Ramos (cell line): ENCODE measurements at regions not wholly inside any gene's neighbourhood (a gene's known extent, or its start where the extent isn't known, plus 50 kb on each side); places are given as distances from the start of the nearest gene placed in this dataset.

Experiments
- in situ Hi-C: fragments of 300-500 bp; cut with MboI; formaldehyde crosslinking; loops from one replicate; pipeline ENCODE4 v1.14.3; 2022; ENCODE audit warnings: low sequenced_read_pairs; ENCODE audit not compliant: unreplicated experiment

GRCh38 chr7:32155712-32156111 lies 85.5 kb upstream of the PDE1C start:
- in situ Hi-C loops: no loop called here

DNA sequence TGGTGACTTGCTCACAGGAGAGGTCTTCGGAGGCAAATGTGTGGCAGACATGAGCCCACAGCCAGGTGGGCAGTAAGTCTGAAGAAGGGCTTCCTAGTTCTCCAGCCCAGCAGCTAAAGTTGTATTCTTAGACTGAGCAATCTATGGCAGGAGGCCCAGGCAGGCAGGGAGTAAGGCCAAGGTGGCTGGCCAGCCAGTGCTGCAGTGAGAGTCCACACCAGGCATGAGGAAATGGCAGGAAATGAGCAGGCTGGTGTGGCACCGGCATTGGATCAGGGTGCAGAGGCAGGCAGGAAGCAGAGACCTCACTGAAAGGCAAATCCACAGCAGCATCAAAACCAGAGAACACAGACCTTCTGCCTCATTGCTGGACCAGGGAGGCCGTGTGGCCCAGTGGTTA lies 84.6 kb upstream of the PDE1C start:
- in situ Hi-C loops: no loop called here

GRCh38 chr7:32153006-32153405 lies 82.8 kb upstream of the PDE1C start:
- in situ Hi-C loops: no loop called here

GRCh38 chr7:32152576-32152975 lies 82.4 kb upstream of the PDE1C start:
- in situ Hi-C loops: no loop called here

DNA sequence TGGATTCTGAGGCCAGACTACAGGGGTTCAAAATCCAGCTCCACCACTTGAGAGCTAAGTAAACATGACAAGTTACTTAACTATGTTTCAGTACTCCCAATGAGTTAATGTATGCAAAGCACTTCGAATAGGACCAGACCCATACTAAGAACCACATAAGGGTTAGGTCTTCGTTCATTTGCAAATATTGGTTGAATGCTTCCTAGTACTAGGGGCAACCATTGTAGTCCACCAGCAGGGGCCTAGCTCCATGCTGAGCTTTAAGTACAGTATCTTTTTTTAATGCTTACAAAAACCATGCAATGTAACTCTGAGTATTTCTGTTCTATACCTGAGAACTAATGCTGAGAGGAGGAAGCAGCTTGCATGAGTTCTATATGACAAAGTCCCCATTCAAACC lies 80.4 kb upstream of the PDE1C start:
- in situ Hi-C loops: no loop called here

DNA sequence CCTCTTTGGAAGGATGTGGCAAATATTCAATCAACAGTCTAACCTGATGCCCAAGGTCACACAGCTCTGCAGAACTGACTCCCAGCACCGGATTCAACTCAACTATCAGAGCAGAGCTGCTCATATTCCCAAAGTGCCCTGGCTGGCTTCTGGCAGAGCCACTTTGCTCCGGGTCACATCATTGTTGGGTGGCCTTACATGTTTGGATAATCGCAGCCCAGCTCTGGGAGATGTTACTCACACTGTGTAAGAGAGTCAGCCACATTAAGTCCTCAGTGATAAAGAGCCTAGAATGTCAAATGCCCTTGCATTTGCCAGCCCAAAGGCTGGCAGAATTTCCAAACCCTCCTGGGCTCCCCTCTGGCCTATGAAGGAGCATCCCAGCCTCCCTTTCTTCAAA lies 79.8 kb upstream of the PDE1C start:
- in situ Hi-C loops: no loop called here

DNA sequence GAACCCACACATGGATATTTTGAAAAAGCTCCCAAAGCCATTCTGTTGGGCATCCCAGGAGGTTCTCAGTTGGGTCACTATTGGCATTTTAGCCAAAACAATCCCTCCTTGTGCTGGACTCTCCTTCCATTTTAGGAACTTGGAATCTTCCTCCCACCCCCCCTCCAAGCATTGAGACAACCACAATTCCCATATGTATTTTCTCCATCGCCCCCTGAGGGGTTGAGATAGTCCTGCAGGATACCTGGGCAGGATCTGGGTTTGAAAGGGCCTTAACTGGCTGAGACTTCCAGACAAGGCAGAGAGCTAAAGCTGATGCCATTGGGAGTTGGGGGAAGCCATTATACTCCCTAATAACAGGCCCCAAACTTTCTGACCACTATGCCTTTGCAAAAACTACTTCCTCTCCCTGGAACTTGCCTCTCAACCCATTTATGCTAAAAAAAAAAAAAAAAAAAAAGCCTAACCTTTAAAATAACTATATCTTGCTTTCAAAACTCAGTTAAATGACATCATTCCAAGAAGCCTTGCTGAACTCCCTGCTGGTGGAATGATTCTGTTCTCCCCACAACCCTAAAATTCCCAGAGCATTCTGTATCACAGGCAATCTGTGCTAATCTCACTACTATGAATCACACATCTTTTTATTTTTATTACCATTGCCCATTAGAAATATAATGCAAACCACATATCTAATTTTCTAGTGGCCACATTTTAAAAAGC lies 77.5 kb upstream of the PDE1C start:
- in situ Hi-C loops: no loop called here

DNA sequence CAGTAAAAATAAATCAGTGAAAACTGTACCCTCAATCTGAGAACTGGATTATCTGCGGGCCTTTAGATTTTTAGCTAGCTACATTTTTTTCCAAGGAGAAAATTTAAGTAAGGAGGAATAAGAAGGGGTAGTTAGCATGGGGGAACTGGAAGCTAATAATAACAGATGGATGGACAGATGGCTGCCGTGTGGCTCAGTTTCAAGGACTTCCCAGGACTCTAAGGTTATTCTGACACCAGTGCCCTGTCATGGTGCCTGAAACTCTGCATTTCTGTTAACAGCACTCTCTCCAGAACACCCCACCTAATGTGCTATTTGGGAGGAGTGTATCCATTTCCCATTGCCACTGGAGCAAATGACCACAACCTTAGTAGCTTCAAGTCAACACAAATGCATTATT lies 75.7 kb upstream of the PDE1C start:
- in situ Hi-C loops: no loop called here

DNA sequence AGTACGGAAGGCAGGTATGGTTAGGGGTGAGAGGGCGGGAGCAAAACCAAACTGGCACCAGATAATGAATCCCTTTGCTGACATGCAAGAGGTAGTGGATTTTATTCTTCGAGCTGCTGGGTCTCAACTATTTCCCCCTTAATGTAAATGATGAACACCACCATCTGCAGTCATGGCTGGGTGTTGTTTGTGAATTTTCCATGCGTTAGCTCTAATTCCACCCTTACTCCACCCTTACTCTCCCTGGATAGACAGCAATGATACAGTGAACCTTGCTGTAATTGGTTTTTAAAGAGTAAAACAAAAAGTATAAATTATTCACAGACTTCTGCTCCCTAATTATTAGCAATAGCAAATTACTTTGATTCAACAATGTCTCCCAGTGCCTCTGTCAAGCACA lies 74.5 kb upstream of the PDE1C start:
- in situ Hi-C loops: no loop called here

GRCh38 chr7:32143301-32143700 lies 73.1 kb upstream of the PDE1C start:
- in situ Hi-C loops: no loop called here

- in situ Hi-C loops: no loop called here
These were observed 72.4 kb upstream of the PDE1C start for GRCh38 chr7:32142649-32143048.

DNA sequence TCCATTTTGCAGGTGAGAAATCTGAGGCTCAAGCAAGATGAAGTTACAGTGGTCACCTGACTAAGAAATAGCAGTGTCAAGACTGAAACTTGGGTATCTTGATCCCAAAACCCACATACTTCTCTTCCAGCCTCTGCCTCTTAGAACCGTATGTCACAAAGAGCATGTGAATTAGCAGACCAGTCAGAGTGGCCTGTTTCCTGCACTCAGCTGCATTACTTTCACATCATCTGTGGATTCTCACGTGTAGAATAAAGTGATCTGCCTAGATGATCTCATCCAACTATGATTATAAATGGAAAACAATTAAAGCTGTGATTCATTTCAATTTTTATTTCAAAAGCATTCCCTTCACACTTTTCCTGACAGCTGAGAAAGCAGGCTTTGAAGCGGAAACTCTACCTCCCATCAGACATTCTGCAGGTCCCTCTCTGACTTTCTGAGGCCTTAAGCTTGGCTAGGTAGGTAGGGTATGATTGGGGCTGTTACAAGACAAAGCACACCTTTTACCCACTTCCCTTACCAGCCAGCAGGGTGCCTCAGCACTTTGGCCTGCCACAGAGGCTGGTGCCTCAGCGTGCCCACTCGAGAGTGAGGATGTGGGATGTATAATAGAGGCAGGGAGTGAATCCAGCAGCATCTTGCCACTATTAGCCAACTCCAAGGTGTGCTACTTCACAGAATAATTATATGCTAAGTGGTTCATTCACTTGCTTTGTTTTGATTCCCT lies 70.2 kb upstream of the PDE1C start:
- in situ Hi-C loops: no loop called here

DNA sequence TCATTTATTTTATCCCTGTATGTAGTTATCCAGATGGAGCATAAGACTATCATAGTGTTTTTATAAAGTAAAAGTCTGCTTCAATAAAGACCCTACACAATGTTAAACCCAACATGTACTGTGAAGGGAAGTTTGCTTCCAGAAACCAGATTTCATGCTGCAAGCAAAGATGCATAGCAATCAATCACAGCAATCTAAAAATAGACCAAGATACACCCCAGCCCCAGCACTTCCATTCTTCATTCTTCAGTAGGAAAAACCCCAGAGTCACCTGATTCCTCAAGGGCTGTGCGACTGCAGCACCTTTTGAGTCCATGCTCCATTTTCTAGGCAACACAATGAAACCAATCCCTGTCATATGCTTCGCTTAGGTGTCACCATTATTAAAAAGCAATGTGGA lies 66.9 kb upstream of the PDE1C start:
- in situ Hi-C loops: no loop called here

DNA sequence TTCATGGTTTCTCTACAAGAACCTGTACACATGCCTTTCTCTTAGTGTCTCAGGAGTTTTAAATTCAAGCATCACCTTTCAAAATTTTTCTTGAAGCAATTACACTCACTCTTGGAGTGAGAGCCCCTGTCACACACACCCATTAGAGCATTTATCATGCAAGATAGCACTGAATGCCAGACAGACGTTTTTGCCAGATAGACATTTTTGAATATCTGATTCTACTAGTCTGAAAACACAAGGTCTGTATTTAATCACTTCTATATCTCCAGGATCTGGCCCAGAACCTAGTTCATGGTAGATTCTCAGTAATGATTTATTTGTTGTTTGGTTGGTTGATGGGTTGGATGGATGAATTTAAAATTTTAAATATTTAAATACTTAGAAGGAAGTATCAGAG lies 60.9 kb upstream of the PDE1C start:
- in situ Hi-C loops: no loop called here

DNA sequence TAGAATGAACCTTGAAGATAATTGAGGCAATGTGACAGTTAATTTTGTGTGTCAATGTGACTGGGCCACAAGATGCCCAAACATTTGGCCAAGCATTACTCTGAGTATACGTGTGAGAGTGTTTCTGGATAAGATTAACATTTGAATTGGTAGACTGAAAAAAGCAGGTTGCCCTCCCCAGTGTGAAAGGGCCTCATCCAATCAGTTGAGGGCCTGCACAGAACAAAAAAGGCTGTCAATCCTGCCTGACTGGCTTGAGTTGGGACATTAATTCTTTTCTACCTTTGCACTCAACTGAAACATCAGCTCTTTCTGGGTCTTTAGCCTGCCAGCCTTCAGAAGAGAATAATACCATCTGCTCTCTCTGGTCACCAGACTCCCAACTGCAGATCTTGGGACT lies 56.6 kb upstream of the PDE1C start:
- in situ Hi-C loops: no loop called here
